HepG2 (cell line): ENCODE measurements at regions not wholly inside any gene's neighbourhood (a gene's known extent, or its start where the extent isn't known, plus 50 kb on each side); places are given as distances from the start of the nearest gene placed in this dataset.
"Not testable (repeated sequence)": the region's sequence is repeated elsewhere in the genome, so short reads cannot be mapped to it uniquely, and the experiment has no call there.

Experiments used
- ATAC-seq: fragments of 200-7000 bp; cut with Tn5 transposase; 3 replicates; pipeline ENCODE4 v1.9.1; 2020; ENCODE audit warnings: mild to moderate bottlenecking, moderate library complexity
- BruUV-seq: library from RNA; stranded (reverse); fragments of 400-500 nt; replicated peaks from 2 replicates; lab custom pipeline; 2021; lab: Mats Ljungman, UMichigan
- CTCF ChIA-PET: fragments of 300-600 bp; formaldehyde crosslinking; extraction: SDS; loops from one replicate; lab custom pipeline; 2021; ENCODE audit warnings: low total read pairs, inconsistent platforms, low intra/inter-chr PET ratio; lab: Yijun Ruan, JAX
- POLR2A ChIA-PET: fragments of 350-600 bp; sonication (Branson Sonifier 250); formaldehyde crosslinking; loops from one replicate; lab custom pipeline; 2020; ENCODE audit warnings: antibody characterized with exemption, inconsistent platforms; lab: Yijun Ruan, JAX
- DNase-seq: peaks from one replicate; pipeline ENCODE4 v3.0.0-alpha.2; 2015; ENCODE audit warnings: low spot score
- FAIRE-seq: peaks from 3 replicates; lab custom pipeline; 2011; peaks lifted over from hg19 to GRCh38; lab: Jason Lieb, UNC
- H2AFZ ChIP-seq: one replicate; pipeline ENCODE4 v1.6.1; 2011; ENCODE audit warnings: low read length, inconsistent platforms
- H3K27ac ChIP-seq: fragments of 300-600 bp; 3 replicates; pipeline ENCODE4 v1.8.0; 2011; ENCODE audit warnings: mixed run types, mild to moderate bottlenecking, mixed read lengths, low read length, inconsistent platforms; ENCODE audit not compliant: insufficient read depth; ENCODE audit errors: extremely low read length
- H3K27me3 ChIP-seq, 2 experiments: fragments of 200-600 bp in 1 of 2; 2 replicates in 1 of 2; 3 replicates in 1 of 2; pipeline versions ENCODE4 v1.6.0 to v1.8.0; 2011; ENCODE audit warnings: low read length in 2 of 2, mild to moderate bottlenecking in 2 of 2, moderate library complexity in 2 of 2, inconsistent platforms in 1 of 2; ENCODE audit not compliant: insufficient read depth in 2 of 2, control insufficient read depth in 1 of 2
- H3K36me3 ChIP-seq, 2 experiments: fragments of 200-600 bp in 1 of 2; replicated peaks in 1 of 2; 2 replicates in 1 of 2; 3 replicates in 1 of 2; pipeline versions ENCODE4 v1.5.1 to v1.8.0; 2011; ENCODE audit warnings: low read length in 2 of 2, inconsistent platforms in 1 of 2; ENCODE audit not compliant: insufficient read depth in 2 of 2, control insufficient read depth in 1 of 2
- H3K4me1 ChIP-seq: 2 replicates; pipeline ENCODE4 v1.5.1; 2012; ENCODE audit warnings: low read length, inconsistent platforms; ENCODE audit not compliant: insufficient read depth
- H3K4me2 ChIP-seq: 2 replicates; pipeline ENCODE4 v1.6.0; 2011; ENCODE audit warnings: low read depth, low read length, inconsistent platforms
- H3K4me3 ChIP-seq, 3 experiments: fragments of 200-600 bp in 1 of 3; sonication (generic), shearing (Covaris generic) in 1 of 3; replicated peaks in 1 of 3; 2 replicates each; pipeline ENCODE4 v1.5.1; 2011 to 2016; ENCODE audit warnings: low read length in 3 of 3, inconsistent platforms in 2 of 3, low read depth in 2 of 3, mild to moderate bottlenecking in 2 of 3, control low read depth in 1 of 3, mixed read lengths in 1 of 3; ENCODE audit not compliant: insufficient read depth in 1 of 3
- H3K79me2 ChIP-seq: one replicate; pipeline ENCODE4 v1.6.1; 2011; ENCODE audit warnings: low read length, inconsistent platforms; ENCODE audit not compliant: insufficient read depth
- H3K9ac ChIP-seq: 2 replicates; pipeline ENCODE4 v1.6.0; 2011; ENCODE audit warnings: mild to moderate bottlenecking, low read depth, low read length, inconsistent platforms; ENCODE audit not compliant: insufficient read depth
- H3K9me3 ChIP-seq: 2 replicates; pipeline ENCODE4 v1.5.1; 2012; ENCODE audit warnings: mild to moderate bottlenecking, low read length
- H4K20me1 ChIP-seq: 2 replicates; pipeline ENCODE4 v1.6.0; 2011; ENCODE audit warnings: inconsistent platforms, mild to moderate bottlenecking, low read length, moderate library complexity; ENCODE audit not compliant: insufficient read depth
- BCLAF1 ChIP-seq: fragments of 450-650 bp; IDR thresholded peaks from 2 replicates; pipeline ENCODE4 v1.6.1; 2017; ENCODE audit warnings: mild to moderate bottlenecking
- CBX1 ChIP-seq: IDR thresholded peaks from one replicate; pipeline ENCODE4 v1.6.1; 2016; ENCODE audit warnings: antibody characterized with exemption, low read depth
- CSRNP2 ChIP-seq: sonication (generic); formaldehyde crosslinking; conservative IDR thresholded peaks from 2 replicates; pipeline ENCODE4 v1.8.0; 2022; ENCODE audit warnings: low read depth, missing genetic modification reagents
- PAWR ChIP-seq: sonication (generic); formaldehyde crosslinking; IDR thresholded peaks from 2 replicates; pipeline ENCODE4 v1.4.0; 2020; ENCODE audit warnings: missing genetic modification reagents, mild to moderate bottlenecking, borderline replicate concordance
- ZNF441 ChIP-seq: sonication (generic); formaldehyde crosslinking; IDR thresholded peaks from 2 replicates; pipeline ENCODE4 v1.7.0; 2021; ENCODE audit warnings: missing genetic modification reagents, borderline replicate concordance
- WGBS: methylation state at CpG from one replicate; pipeline ENCODE4 v1.1.6; 2017; ENCODE audit warnings: low lambda C conversion rate; 5-methylcytosine and 5-hydroxymethylcytosine counted together
- in situ Hi-C: cut with HindIII; loops from 2 replicates; pipeline ENCODE4 v1.10.0; 2017; ENCODE audit warnings: low pct_unique_long_range_greater_than_20kb; ENCODE audit not compliant: extremely low pct_ligation_motif_present
- intact Hi-C: fragments of 100-400 bp; cut with micrococcal nuclease; formaldehyde crosslinking; loops from one replicate; pipeline ENCODE4 v1.10.0; 2022; ENCODE audit not compliant: unreplicated experiment
- TF ChIP-seq, protein P1 (sequence below): sonication (generic); formaldehyde crosslinking; IDR thresholded peaks from 2 replicates; pipeline ENCODE4 v1.8.0; 2022; ENCODE audit warnings: mild to moderate bottlenecking, missing genetic modification reagents, borderline replicate concordance
- TF ChIP-seq, protein P2 (sequence below): sonication (generic); formaldehyde crosslinking; IDR thresholded peaks from 2 replicates; pipeline ENCODE4 v1.5.0; 2020; ENCODE audit warnings: missing genetic modification reagents, mild to moderate bottlenecking, borderline replicate concordance

- no peaks in the 10 kb centered on the region for H3K4me1 ChIP-seq
- no peak for FAIRE-seq
- BruUV-seq, result no TSS peak
- no peak overlapping the region for H3K4me3 ChIP-seq
- intact Hi-C loops (no loop called here), in situ Hi-C loops (no loop called here)
- H3K36me3 ChIP-seq, result no peaks in the 10 kb centered on the region
- H3K27me3 ChIP-seq, result no peaks in the 10 kb centered on the region
- WGBS, result 46% methylated on average over 11 of the region's 11 CpGs
- H3K9ac ChIP-seq, result no peak overlapping the region
- TF ChIP-seq BCLAF1 (no peak), CBX1 (no peak), ZNF441 (no peak), PAWR (no peak), CSRNP2 (no peak)
- TF ChIP-seq, protein P1, sequence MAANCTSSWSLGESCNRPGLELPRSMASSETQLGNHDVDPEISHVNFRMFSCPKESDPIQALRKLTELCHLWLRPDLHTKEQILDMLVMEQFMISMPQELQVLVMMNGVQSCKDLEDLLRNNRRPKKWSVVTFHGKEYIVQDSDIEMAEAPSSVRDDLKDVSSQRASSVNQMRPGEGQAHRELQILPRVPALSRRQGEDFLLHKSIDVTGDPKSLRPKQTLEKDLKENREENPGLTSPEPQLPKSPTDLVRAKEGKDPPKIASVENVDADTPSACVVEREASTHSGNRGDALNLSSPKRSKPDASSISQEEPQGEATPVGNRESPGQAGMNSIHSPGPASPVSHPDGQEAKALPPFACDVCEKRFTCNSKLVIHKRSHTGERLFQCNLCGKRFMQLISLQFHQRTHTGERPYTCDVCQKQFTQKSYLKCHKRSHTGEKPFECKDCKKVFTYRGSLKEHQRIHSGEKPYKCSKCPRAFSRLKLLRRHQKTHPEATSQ, result no peak
- TF ChIP-seq, protein P2, sequence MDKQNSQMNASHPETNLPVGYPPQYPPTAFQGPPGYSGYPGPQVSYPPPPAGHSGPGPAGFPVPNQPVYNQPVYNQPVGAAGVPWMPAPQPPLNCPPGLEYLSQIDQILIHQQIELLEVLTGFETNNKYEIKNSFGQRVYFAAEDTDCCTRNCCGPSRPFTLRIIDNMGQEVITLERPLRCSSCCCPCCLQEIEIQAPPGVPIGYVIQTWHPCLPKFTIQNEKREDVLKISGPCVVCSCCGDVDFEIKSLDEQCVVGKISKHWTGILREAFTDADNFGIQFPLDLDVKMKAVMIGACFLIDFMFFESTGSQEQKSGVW (CRISPR knock-in tag), result no peak
- ATAC-seq, result no peak
- H3K9me3 ChIP-seq, result no peaks in the 10 kb centered on the region; the same call in 1 of the 2 replicates
- no peaks in the 10 kb centered on the region for H4K20me1 ChIP-seq
- POLR2A ChIA-PET, result no interaction called here
- H2AFZ ChIP-seq, result no peak overlapping the region
- no peak for DNase-seq
- H3K4me2 ChIP-seq, result no peak overlapping the region
- CTCF ChIA-PET, result no interaction called here
- no peak overlapping the region for H3K27ac ChIP-seq
- H3K79me2 ChIP-seq, result no peaks in the 10 kb centered on the region
These were observed 152.7 kb upstream of the AUTS2 start for GRCh38 chr7:69445541-69445940.

DNA sequence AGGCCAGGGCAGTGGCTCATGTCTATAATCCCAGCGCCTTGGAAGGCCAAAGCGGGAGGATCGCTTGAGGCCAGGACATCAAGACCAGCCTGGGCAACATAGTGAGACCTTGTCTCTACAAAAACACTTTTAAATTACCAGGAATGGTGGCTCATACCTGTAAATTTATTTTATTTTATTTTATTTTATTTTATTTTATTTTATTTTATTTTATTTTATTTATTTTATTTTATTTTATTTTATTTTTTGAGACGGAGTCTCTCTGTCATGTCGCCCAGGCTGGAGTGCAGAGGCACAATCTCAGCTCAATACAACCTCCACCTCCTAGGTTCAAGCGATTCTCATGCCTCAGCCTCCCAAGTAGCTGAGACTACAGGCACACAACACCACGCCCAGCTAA is 152.1 kb upstream of the AUTS2 start:
- H3K27ac ChIP-seq, CTCF ChIA-PET, H3K4me3 ChIP-seq, H4K20me1 ChIP-seq, in situ Hi-C loops, H3K4me2 ChIP-seq, FAIRE-seq, H3K9me3 ChIP-seq, H3K27me3 ChIP-seq, BruUV-seq, H2AFZ ChIP-seq, H3K36me3 ChIP-seq, H3K79me2 ChIP-seq, ATAC-seq, intact Hi-C loops, H3K4me1 ChIP-seq, DNase-seq, H3K9ac ChIP-seq: not testable (repeated sequence)
- POLR2A ChIA-PET, result interaction anchor here (0.6 kb wide), 1 partner anchor 10 kb away, joined by 3 read pairs; no protein-coding TSS in a partner anchor
- 51% methylated on average over 7 of the region's 7 CpGs for WGBS
